Ascending aorta (tissue), 2 donors: ENCODE measurements at regions not wholly inside any gene's neighbourhood (a gene's known extent, or its start where the extent isn't known, plus 50 kb on each side); places are given as distances from the start of the nearest gene placed in this dataset.

Experiments used
- DNase-seq, 2 donors: peaks; one replicate each; pipeline ENCODE4 v3.0.0-alpha.2; 2019; ENCODE audit warnings: low spot score in 2 of 2
- H3K27ac ChIP-seq, 2 donors: fragments of 200-600 bp; sonication (generic); one replicate each; pipeline ENCODE4 v1.5.1; 2016 to 2017; ENCODE audit warnings: mild to moderate bottlenecking in 1 of 2
- H3K27me3 ChIP-seq: fragments of 200-600 bp; sonication (generic); one replicate; pipeline ENCODE4 v1.5.1; 2017
- H3K36me3 ChIP-seq, 2 donors: fragments of 200-600 bp; sonication (generic); one replicate each; pipeline ENCODE4 v1.5.1; 2016
- H3K4me1 ChIP-seq, 2 donors: fragments of 200-600 bp; sonication (generic); one replicate each; pipeline ENCODE4 v1.5.1; 2016 to 2017; ENCODE audit warnings: mild to moderate bottlenecking in 1 of 2
- H3K4me3 ChIP-seq, 2 donors: fragments of 200-600 bp; sonication (generic); one replicate each; pipeline ENCODE4 v1.5.1; 2016 to 2017; ENCODE audit warnings: mild to moderate bottlenecking in 1 of 2
- H3K9me3 ChIP-seq, 2 donors: fragments of 200-600 bp; sonication (generic); one replicate each; pipeline ENCODE4 v1.5.1; 2016
- CTCF ChIP-seq, 3 experiments: fragments of 200-600 bp in 2 of 3; fragments of 450-650 bp in 1 of 3; sonication (generic) in 2 of 3; IDR thresholded peaks; one replicate each; pipeline ENCODE4 v1.5.1; 2016 to 2019; ENCODE audit warnings: antibody characterized with exemption in 3 of 3, mild to moderate bottlenecking in 1 of 3, moderate library complexity in 1 of 3
- intact Hi-C: fragments of 100-400 bp; cut with DNase I; formaldehyde crosslinking; loops from one replicate; pipeline ENCODE4 v1.15.1; 2023

- Histone ChIP-seq H3K36me3 (no peaks in the 10 kb centered on the region), H3K27ac (no peak overlapping the region), H3K27me3 (no peaks in the 10 kb centered on the region), H3K4me1 (peaks cover 6 to 13% of the 10 kb centered on the region in 2 donors), H3K9me3 (no peaks in the 10 kb centered on the region), H3K4me3 (no peak overlapping the region)
- intact Hi-C loops: no loop called here
- TF ChIP-seq CTCF (IDR thresholded peaks at IDR 0.05): no peak
- no peak for DNase-seq
Observed at GRCh38 chr10:21313691-21314090, 211.8 kb downstream of the SKIDA1 start.

GRCh38 chr10:21311426-21311825, 214.1 kb downstream of the SKIDA1 start:
- Histone ChIP-seq H3K4me1 (peaks cover 6 to 13% of the 10 kb centered on the region in 2 donors), H3K27me3 (no peaks in the 10 kb centered on the region), H3K4me3 (no peak overlapping the region), H3K36me3 (no peaks in the 10 kb centered on the region), H3K9me3 (no peaks in the 10 kb centered on the region), H3K27ac (no peak overlapping the region)
- intact Hi-C loops: no loop called here
- no peak for DNase-seq
- no peak for TF ChIP-seq CTCF (IDR thresholded peaks at IDR 0.05)

- DNase-seq: no peak
- intact Hi-C loops: no loop called here
- Histone ChIP-seq H3K27ac (no peak overlapping the region), H3K9me3 (no peaks in the 10 kb centered on the region), H3K4me3 (no peak overlapping the region), H3K4me1 (no peaks in the 10 kb centered on the region), H3K27me3 (no peaks in the 10 kb centered on the region), H3K36me3 (no peaks in the 10 kb centered on the region)
- no peak for TF ChIP-seq CTCF (IDR thresholded peaks at IDR 0.05)
Observed at GRCh38 chr10:21309427-21309826, 216.1 kb downstream of the SKIDA1 start.

GRCh38 chr10:21308946-21309345, 216.5 kb downstream of the SKIDA1 start:
- TF ChIP-seq CTCF (IDR thresholded peaks at IDR 0.05): no peak
- Histone ChIP-seq H3K36me3 (no peaks in the 10 kb centered on the region), H3K9me3 (no peaks in the 10 kb centered on the region), H3K27ac (no peak overlapping the region), H3K4me1 (no peaks in the 10 kb centered on the region), H3K4me3 (no peak overlapping the region), H3K27me3 (no peaks in the 10 kb centered on the region)
- no peak for DNase-seq
- intact Hi-C loops: no loop called here

- DNase-seq: no peak
Observed at GRCh38 chr10:21308018-21308417, 217.5 kb downstream of the SKIDA1 start.

More at GRCh38 chr10:21308018-21308417, 217.5 kb downstream of the SKIDA1 start:
- Histone ChIP-seq H3K36me3 (no peaks in the 10 kb centered on the region), H3K27ac (no peak overlapping the region), H3K27me3 (no peaks in the 10 kb centered on the region), H3K9me3 (no peaks in the 10 kb centered on the region), H3K4me1 (no peaks in the 10 kb centered on the region), H3K4me3 (no peak overlapping the region)
- no peak for TF ChIP-seq CTCF (IDR thresholded peaks at IDR 0.05)
- intact Hi-C loops: no loop called here
